Ovary (tissue), 3 donors: ENCODE measurements at regions not wholly inside any gene's neighbourhood (a gene's known extent, or its start where the extent isn't known, plus 50 kb on each side); places are given as distances from the start of the nearest gene placed in this dataset.

Source experiments
- POLR2A ChIP-seq: fragments of 450-650 bp; IDR thresholded peaks from one replicate; pipeline ENCODE4 v1.6.1; 2017; ENCODE audit warnings: antibody characterized with exemption, mild to moderate bottlenecking, moderate library complexity
- TF ChIP-seq, protein P1 (sequence below), 3 donors: fragments of 450-650 bp in 2 of 3; fragments of 200-600 bp in 1 of 3; IDR thresholded peaks; one replicate each; pipeline versions ENCODE4 v1.5.1 to v1.8.0; 2016 to 2022; ENCODE audit warnings: antibody characterized with exemption in 3 of 3, mild to moderate bottlenecking in 1 of 3
- donor health status: DM: no; HTN: no; CAD: no.

DNA sequence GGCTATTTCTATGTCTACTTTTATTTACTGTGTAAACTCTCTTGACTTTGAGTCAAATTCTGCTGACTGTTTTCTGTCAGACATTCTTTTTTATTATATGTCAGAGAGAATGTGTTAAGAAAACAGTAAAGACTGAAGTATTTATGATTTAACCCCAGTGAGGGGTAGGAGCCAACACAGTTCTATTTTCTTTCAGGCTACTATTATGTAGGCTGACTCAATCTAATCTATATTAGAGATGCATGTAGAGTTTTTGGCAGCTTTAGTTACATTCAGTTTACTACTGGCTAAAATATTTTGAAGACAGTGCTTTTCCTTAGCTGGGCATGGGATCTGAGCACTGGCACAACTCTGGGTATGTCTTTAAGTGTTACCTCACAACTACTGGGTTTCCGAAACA lies 1108.0 kb downstream of the CDH11 start:
- TF ChIP-seq, protein P1, sequence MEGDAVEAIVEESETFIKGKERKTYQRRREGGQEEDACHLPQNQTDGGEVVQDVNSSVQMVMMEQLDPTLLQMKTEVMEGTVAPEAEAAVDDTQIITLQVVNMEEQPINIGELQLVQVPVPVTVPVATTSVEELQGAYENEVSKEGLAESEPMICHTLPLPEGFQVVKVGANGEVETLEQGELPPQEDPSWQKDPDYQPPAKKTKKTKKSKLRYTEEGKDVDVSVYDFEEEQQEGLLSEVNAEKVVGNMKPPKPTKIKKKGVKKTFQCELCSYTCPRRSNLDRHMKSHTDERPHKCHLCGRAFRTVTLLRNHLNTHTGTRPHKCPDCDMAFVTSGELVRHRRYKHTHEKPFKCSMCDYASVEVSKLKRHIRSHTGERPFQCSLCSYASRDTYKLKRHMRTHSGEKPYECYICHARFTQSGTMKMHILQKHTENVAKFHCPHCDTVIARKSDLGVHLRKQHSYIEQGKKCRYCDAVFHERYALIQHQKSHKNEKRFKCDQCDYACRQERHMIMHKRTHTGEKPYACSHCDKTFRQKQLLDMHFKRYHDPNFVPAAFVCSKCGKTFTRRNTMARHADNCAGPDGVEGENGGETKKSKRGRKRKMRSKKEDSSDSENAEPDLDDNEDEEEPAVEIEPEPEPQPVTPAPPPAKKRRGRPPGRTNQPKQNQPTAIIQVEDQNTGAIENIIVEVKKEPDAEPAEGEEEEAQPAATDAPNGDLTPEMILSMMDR (IDR thresholded peaks at IDR 0.05) = no peak
- no peak for TF ChIP-seq POLR2A
